ENCODE measurements at regions not wholly inside any gene's neighbourhood (a gene's known extent, or its start where the extent isn't known, plus 50 kb on each side); places are given as distances from the start of the nearest gene placed in this dataset.
A peak's percentile ranks its signal among the peaks of the same experiment; 100 is the strongest.
"Not testable (repeated sequence)": the region's sequence is repeated elsewhere in the genome, so short reads cannot be mapped to it uniquely, and the experiment has no call there.

DNA sequence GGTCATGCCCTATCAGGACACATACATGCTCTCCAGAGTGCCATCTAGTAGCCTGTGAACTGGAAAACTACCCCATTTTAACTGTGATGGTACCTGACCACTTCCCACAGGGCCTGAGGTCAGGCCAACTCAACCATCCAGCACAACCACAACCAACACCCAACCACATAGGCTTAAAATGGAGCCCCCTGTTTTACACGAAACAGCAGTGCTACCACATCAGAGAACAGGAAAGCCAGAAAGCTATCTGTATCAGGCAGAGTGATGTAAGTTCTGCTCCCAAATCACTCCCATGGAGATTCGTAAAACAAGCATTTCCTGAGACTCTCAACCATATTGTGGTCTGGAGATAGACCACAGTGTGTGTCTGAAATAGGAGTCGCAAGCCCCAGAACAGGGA, 1017.3 kb upstream of the EPHA6 start:
- no peak for DNase-seq (ENCODE audit: low read depth in 2 of 2)
- TF ChIP-seq, protein P1, sequence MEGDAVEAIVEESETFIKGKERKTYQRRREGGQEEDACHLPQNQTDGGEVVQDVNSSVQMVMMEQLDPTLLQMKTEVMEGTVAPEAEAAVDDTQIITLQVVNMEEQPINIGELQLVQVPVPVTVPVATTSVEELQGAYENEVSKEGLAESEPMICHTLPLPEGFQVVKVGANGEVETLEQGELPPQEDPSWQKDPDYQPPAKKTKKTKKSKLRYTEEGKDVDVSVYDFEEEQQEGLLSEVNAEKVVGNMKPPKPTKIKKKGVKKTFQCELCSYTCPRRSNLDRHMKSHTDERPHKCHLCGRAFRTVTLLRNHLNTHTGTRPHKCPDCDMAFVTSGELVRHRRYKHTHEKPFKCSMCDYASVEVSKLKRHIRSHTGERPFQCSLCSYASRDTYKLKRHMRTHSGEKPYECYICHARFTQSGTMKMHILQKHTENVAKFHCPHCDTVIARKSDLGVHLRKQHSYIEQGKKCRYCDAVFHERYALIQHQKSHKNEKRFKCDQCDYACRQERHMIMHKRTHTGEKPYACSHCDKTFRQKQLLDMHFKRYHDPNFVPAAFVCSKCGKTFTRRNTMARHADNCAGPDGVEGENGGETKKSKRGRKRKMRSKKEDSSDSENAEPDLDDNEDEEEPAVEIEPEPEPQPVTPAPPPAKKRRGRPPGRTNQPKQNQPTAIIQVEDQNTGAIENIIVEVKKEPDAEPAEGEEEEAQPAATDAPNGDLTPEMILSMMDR (IDR thresholded peaks at IDR 0.05; ENCODE audit: low read depth, low read length): no peak
- H3K4me3 ChIP-seq (replicated peaks in 1 of 2; ENCODE audit: low read depth in 2 of 2, low read length in 2 of 2): no peak overlapping the region

- peak in 1 of 2 donors; percentile 1 for DNase-seq (ENCODE audit: low read depth in 2 of 2)
- H3K4me3 ChIP-seq (replicated peaks in 1 of 2; ENCODE audit: low read depth in 2 of 2, low read length in 2 of 2): no peak overlapping the region
- TF ChIP-seq, protein P1 (IDR thresholded peaks at IDR 0.05; ENCODE audit: low read depth, low read length): no peak
Observed at GRCh38 chr3:95798628-95799027, 1015.8 kb upstream of the EPHA6 start.

DNA sequence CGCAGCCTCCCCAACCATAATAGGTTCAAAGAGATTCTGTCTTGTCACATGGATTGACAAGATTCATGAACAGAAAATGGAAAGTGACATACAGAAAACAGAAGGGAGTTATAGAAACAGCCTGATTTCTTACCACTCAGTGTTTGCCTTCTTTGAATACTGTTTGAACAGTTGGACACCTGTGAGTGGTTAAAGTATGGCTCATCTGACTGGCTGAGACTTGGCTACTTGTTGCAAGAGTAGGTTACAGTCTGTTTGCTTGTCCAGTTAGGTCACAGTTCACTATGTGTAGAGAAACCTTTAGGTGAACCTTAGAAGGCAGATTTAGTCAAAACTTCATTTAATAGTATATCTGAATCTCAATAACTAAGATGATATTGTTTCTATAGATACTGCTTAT, 1003.9 kb upstream of the EPHA6 start:
- H3K4me3 ChIP-seq (replicated peaks in 1 of 2; ENCODE audit: low read depth in 2 of 2, low read length in 2 of 2): no peak overlapping the region
- no peak for DNase-seq (ENCODE audit: low read depth in 2 of 2)
- TF ChIP-seq, protein P1 (IDR thresholded peaks at IDR 0.05; ENCODE audit: low read depth, low read length): no peak

DNA sequence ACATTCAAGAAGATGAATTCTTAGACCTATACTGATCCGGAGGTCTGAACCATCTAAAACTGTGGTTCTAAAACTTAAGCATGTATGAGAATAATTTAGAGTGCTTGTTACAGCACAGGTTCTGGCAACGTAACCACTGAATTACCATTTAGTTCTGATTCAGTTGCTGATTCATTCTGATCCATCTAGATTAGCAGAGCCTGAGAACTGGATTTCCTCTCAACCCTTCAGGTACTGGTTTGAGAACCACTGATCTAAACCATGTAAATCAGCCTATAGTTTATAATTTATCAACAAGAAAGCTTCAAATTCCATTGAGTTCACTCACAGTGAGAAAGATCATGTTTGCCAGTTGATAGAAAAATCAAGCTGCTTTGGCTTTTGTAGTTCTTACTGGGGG, 1001.1 kb upstream of the EPHA6 start:
- TF ChIP-seq, protein P1 (IDR thresholded peaks at IDR 0.05; ENCODE audit: low read depth, low read length): no peak
- no peak overlapping the region for H3K4me3 ChIP-seq (replicated peaks in 1 of 2; ENCODE audit: low read depth in 2 of 2, low read length in 2 of 2)
- DNase-seq (ENCODE audit: low read depth in 2 of 2): no peak

GRCh38 chr3:95815828-95816227, 998.6 kb upstream of the EPHA6 start:
- no peak for DNase-seq (ENCODE audit: low read depth in 2 of 2)
- TF ChIP-seq, protein P1 (IDR thresholded peaks at IDR 0.05; ENCODE audit: low read depth, low read length): no peak
- no peak overlapping the region for H3K4me3 ChIP-seq (replicated peaks in 1 of 2; ENCODE audit: low read depth in 2 of 2, low read length in 2 of 2)

GRCh38 chr3:95826419-95826818, 988.0 kb upstream of the EPHA6 start:
- H3K4me3 ChIP-seq (replicated peaks in 1 of 2; ENCODE audit: low read depth in 2 of 2, low read length in 2 of 2): no peak overlapping the region
- TF ChIP-seq, protein P1 (IDR thresholded peaks at IDR 0.05; ENCODE audit: low read depth, low read length): no peak
- no peak for DNase-seq (ENCODE audit: low read depth in 2 of 2)

- TF ChIP-seq, protein P1 (IDR thresholded peaks at IDR 0.05; ENCODE audit: low read depth, low read length): no peak
- no peak for DNase-seq (ENCODE audit: low read depth in 2 of 2)
- no peak overlapping the region for H3K4me3 ChIP-seq (replicated peaks in 1 of 2; ENCODE audit: low read depth in 2 of 2, low read length in 2 of 2)
Observed at GRCh38 chr3:95832146-95832545, 982.2 kb upstream of the EPHA6 start.

DNA sequence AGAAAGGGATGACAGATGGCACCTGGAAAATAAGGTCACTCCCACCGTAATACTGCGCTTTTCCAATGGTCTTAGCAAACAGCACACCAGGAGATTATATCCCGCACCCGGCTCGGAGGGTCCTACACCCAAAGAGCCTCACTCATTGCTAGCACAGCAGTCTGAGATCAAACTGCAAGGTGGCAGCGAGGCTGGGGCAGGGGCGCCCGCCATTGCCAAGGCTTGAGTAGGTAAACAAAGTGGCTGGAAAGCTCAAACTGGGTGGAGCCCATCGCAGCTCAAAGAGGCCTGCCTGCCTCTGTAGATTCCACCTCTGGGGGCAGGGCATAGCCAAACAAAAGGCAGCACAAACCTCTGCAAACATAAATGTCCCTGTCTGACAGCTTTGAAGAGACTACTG, 953.8 kb upstream of the EPHA6 start:
- not testable (repeated sequence) for DNase-seq (ENCODE audit: low read depth in 2 of 2); H3K4me3 ChIP-seq (replicated peaks in 1 of 2; ENCODE audit: low read depth in 2 of 2, low read length in 2 of 2)

Data from cardiac fibroblast (primary cell).